ENCODE measurements at regions not wholly inside any gene's neighbourhood (a gene's known extent, or its start where the extent isn't known, plus 50 kb on each side); places are given as distances from the start of the nearest gene placed in this dataset.

DNA sequence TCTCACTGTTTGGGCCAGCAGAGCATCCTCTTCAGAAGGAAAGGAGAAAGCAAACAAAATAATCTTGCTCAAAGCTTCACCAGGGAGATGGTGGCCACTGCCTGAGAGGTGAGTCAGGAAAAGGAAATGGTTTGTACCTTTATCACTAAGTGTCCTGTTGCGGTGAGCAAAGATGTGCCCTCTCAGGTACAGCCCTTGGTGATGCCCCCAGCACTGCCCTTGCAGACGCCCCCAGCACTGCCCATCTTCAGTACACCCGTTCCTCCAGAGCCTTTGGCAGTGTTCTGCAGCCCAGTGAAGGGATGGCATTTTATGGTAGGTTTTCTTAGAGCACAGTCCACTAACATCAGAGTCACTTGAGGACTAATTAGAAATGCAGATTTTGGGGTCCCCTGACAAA lies 92.3 kb downstream of the ZNF621 start:
- Mint-ChIP-seq H3K4me1 (ENCODE audit: low read depth) (peaks cover 13% of the 10 kb centered on the region), H3K9me3 (ENCODE audit: low read depth) (no peaks in the 10 kb centered on the region), H3K36me3 (ENCODE audit: insufficient read depth) (no peaks in the 10 kb centered on the region), H3K27me3 (peaks cover 55% of the 10 kb centered on the region), H3K27ac (no peak overlapping the region), H3K4me3 (ENCODE audit: low read depth) (no peak overlapping the region)
- TF ChIP-seq, protein P1, sequence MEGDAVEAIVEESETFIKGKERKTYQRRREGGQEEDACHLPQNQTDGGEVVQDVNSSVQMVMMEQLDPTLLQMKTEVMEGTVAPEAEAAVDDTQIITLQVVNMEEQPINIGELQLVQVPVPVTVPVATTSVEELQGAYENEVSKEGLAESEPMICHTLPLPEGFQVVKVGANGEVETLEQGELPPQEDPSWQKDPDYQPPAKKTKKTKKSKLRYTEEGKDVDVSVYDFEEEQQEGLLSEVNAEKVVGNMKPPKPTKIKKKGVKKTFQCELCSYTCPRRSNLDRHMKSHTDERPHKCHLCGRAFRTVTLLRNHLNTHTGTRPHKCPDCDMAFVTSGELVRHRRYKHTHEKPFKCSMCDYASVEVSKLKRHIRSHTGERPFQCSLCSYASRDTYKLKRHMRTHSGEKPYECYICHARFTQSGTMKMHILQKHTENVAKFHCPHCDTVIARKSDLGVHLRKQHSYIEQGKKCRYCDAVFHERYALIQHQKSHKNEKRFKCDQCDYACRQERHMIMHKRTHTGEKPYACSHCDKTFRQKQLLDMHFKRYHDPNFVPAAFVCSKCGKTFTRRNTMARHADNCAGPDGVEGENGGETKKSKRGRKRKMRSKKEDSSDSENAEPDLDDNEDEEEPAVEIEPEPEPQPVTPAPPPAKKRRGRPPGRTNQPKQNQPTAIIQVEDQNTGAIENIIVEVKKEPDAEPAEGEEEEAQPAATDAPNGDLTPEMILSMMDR (IDR thresholded peaks at IDR 0.05; ENCODE audit: unreplicated experiment): no peak
- DNase-seq (ENCODE audit: low spot score, unreplicated experiment): no peak

DNA sequence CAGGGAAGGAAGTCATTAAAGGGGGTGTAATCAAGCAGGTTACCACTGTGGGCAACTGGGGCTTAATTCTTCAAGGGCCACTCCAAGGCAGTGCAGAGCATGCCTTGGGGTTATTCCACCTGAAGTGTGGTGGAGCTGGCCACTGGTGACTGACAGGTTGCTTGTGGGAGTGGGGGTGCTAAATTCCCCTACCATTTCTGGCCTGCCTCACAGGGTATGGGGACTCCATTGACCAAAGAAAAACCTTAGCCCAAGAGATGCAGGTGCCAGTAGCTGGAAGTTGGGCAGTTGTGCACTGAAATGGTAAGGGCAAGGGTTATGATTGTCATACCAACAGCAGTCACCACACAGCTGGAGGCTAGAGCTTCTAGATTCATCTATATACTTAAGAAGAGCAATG lies 93.4 kb downstream of the ZNF621 start:
- no peak for DNase-seq (ENCODE audit: low spot score, unreplicated experiment)
- Mint-ChIP-seq H3K9me3 (ENCODE audit: low read depth) (peaks cover 5% of the 10 kb centered on the region), H3K27me3 (peaks cover 47% of the 10 kb centered on the region), H3K4me3 (ENCODE audit: low read depth) (no peak overlapping the region), H3K27ac (no peak overlapping the region), H3K36me3 (ENCODE audit: insufficient read depth) (no peaks in the 10 kb centered on the region), H3K4me1 (ENCODE audit: low read depth) (peaks cover 13% of the 10 kb centered on the region)
- TF ChIP-seq, protein P1 (IDR thresholded peaks at IDR 0.05; ENCODE audit: unreplicated experiment): no peak

DNA sequence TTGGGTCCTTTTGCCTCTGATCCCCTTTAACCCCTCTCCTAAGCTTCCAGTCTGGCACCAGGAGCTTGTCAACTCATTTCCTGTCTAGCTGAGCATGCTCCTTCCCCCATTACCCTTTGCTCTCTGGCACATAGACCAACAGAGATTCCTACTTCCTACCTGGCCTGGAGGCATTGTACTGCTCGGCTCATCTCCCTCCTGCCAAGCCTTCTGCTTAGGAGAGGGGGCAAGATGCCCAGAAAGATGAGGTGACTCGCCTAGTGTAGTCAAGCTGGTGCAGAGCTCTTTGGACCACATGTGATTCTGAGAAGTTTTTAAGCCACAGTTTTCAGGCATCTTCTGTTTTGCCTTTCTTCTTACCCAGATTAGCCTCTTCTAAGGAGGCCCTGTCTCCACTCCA lies 95.4 kb downstream of the ZNF621 start:
- Mint-ChIP-seq H3K27ac (no peak overlapping the region), H3K36me3 (ENCODE audit: insufficient read depth) (no peaks in the 10 kb centered on the region), H3K27me3 (peaks cover 33% of the 10 kb centered on the region), H3K4me1 (ENCODE audit: low read depth) (peaks cover 12% of the 10 kb centered on the region), H3K4me3 (ENCODE audit: low read depth) (no peak overlapping the region), H3K9me3 (ENCODE audit: low read depth) (peaks cover 5% of the 10 kb centered on the region)
- TF ChIP-seq, protein P1 (IDR thresholded peaks at IDR 0.05; ENCODE audit: unreplicated experiment): no peak
- no peak for DNase-seq (ENCODE audit: low spot score, unreplicated experiment)

DNA sequence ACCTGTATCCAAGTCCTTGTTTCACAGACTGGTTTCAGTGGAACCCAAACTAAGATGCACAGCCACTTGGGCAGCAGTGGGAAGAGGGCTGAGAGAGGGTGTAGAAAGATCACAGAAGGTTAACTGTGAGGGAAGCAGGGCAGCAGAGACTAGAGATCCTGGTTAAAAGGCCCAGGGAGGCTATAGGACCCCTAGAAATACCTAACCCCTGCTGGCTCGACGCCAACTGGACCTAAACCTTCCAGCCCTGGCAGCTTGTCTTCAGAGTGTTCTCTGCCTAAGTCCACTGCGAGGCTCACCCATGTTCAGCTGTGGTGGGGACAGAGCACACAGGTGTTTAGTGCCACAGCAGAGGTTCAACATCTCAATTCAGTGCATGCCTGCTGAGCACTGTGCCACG lies 96.5 kb downstream of the ZNF621 start:
- Mint-ChIP-seq H3K9me3 (ENCODE audit: low read depth) (peaks cover 5% of the 10 kb centered on the region), H3K4me3 (ENCODE audit: low read depth) (no peak overlapping the region)
- TF ChIP-seq, protein P1 (IDR thresholded peaks at IDR 0.05; ENCODE audit: unreplicated experiment): no peak

DNA sequence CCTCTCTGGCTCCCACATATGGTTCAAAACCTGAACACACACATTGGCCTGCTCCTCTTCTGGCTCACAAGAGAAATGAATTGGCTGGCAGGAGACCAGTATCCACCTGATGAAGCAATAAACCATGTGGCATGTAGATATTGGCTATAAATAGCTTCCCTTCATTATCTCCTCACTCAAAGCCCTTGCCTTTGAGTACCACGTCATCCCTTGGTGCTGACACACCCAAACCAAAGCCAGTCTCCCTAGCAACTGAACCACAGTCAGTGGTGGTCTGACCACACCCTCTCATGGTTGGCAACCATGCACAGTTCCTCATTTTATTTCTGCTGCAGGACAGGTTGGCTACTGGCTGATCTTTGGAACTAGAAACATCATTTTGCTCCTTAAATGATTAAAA lies 98.8 kb downstream of the ZNF621 start:
- TF ChIP-seq, protein P1 (IDR thresholded peaks at IDR 0.05; ENCODE audit: unreplicated experiment): no peak
- Mint-ChIP-seq H3K27ac (no peak overlapping the region), H3K36me3 (ENCODE audit: insufficient read depth) (peaks cover 1% of the 10 kb centered on the region), H3K4me3 (ENCODE audit: low read depth) (no peak overlapping the region), H3K4me1 (ENCODE audit: low read depth) (no peaks in the 10 kb centered on the region), H3K27me3 (peaks cover 16% of the 10 kb centered on the region), H3K9me3 (ENCODE audit: low read depth) (peaks cover 9% of the 10 kb centered on the region)
- no peak for DNase-seq (ENCODE audit: low spot score, unreplicated experiment)

More for the DNA sequence above, 96.5 kb downstream of the ZNF621 start:
- H3K27ac Mint-ChIP-seq: no peak overlapping the region
- no peak for DNase-seq (ENCODE audit: low spot score, unreplicated experiment)
- no peaks in the 10 kb centered on the region for H3K36me3 Mint-ChIP-seq (ENCODE audit: insufficient read depth)
- H3K27me3 Mint-ChIP-seq: peaks cover 28% of the 10 kb centered on the region
- H3K4me1 Mint-ChIP-seq (ENCODE audit: low read depth): peaks cover 3% of the 10 kb centered on the region

Data from progenitor cell of endocrine pancreas (in vitro differentiated cells).